Fibroblast of peridontal ligament (primary cell): ENCODE measurements at regions not wholly inside any gene's neighbourhood (a gene's known extent, or its start where the extent isn't known, plus 50 kb on each side); places are given as distances from the start of the nearest gene placed in this dataset.
A peak's percentile ranks its signal among the peaks of the same experiment; 100 is the strongest.

Experiments used
- DNase-seq: peaks from one replicate; pipeline ENCODE4 v3.0.0-alpha.2; 2010; ENCODE audit errors: extremely low read depth

DNA sequence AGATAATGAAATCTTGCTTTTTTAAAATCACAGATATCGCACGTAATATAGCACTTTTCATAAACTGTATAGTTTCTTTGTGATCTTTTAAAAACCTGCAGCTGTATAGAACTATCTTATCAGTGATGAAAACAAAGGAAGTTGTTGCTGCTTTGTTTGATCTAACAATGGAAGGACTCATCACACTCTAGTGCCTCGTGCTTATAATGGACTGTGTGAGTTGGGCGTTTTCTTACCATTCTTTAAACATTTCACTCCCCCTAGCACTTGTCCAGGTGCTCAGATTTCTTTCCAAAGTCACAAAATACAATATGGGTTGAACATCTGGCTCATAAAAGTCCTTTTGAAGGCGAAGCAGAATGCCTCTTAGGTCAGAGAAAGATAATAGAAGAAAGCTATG lies 94.8 kb upstream of the SPATS2L start:
- no peak for DNase-seq

DNA sequence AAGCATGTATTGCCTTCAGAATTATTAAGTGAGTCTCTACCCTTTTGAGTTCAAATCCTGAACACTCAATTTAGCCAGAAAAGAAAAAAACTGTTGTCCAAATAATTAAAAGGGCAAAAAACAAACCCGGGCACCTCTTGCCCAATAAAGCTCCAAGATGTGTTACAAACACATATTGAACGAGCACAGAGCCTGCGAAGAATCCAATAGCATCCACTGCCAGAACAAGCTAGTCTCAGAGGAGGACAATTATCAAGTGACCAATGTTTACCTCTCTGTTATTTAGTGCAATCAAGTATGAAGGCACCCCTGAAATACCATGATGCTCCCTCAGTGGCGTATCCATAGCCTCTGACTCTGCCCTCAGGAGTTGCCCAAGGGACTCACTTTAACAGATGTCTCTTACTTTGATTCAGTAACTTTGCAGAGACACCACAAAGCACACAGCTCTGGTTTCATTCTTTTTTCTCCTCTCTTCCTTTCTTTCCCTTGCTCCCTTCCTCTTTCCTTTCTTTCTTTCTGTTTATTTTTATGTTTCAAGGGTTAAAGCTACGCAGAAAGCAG lies 93.5 kb upstream of the SPATS2L start:
- peak; percentile 59 for DNase-seq

DNA sequence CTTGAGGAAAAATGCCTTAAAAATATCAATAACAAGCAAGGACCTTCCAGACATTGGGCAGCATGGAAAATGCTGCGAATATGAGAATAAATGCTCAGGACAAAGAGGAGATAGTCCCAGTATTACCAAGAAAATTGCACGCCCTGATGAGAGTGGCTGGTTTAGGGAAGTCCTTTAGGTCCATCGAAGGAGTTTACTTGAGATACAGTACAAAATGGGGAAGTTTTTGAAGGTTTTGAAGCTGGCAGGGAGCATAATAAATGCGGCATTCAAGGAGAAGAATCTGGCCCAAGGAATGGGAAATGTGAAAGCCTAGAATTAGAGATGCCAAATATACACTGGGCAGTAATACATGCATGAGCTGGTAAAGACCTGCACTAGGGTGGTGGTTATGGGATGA lies 90.2 kb upstream of the SPATS2L start:
- DNase-seq, result no peak

DNA sequence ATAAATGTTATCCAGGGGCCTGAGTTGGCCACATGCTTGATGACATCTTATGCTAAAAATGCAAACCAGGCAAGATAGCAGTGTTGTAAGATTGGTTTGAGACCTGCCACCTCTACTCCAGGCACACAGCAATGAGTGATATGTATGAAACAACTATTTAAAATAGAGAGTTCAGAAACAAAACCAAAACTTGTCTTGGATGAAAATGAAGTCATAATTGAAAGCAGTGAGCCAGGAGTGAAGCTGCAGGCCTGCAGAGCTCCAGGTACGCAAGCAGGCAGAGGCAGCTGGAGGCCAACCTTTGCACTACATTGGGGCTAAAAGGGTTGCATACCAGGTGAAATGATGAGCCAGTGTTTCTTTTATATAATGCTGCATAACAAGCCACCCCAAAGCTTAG lies 89.2 kb upstream of the SPATS2L start:
- no peak for DNase-seq

DNA sequence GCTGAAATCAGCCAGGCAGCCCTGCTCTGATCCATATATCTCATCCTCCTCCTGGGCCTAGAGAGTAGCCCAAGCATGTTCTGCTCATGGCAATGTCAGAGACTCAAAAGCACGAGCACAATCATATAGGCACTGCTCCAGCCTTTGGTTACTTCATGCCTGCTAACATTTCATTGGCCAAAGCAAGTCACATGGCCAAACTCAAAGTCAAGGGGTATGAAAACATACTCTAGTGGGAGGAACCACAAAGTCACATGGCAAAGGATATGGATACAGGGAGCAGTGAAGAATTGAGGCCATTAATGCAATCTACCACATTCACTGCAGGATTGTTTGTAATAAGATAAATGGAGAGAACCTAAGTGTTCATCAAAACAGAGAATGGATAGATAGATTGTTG lies 87.8 kb upstream of the SPATS2L start:
- no peak for DNase-seq

DNA sequence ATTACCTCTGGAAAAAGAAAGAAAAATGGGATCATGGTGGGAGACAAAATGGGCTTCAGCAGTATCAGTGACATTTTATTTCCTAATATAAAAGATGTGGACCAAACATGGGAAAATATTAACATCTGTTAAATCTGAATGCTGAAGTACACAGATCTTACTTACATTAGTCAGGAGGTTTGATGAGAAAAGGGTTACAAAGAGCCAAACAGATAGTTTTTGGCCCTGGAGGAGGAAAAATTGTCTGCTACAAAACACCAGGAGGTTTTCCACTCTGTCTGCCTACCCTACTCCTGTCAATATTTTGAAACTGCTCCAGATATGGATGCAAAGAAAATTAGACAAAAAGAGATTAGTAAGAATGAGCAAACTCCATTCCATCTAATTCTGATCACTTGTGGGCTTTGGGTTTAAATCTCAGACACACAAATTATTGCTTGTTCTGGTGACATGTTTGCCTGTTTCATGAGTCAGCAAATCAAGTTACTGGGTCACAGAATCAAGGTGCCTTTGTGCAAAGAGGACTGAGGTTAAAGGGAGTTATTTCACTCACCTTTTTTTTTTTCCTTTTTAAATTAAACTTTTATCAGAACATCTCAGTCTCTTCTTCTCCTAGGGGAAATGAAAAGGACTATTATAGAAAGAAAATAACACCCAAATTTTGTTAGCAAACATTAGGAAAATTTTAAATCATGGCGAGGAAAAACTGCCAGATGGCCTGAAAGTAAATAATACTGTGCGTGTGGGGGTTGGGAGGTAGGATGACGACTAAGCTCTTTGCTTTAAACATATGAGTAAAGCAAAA lies 87.0 kb upstream of the SPATS2L start:
- DNase-seq, result peak; percentile 13

DNA sequence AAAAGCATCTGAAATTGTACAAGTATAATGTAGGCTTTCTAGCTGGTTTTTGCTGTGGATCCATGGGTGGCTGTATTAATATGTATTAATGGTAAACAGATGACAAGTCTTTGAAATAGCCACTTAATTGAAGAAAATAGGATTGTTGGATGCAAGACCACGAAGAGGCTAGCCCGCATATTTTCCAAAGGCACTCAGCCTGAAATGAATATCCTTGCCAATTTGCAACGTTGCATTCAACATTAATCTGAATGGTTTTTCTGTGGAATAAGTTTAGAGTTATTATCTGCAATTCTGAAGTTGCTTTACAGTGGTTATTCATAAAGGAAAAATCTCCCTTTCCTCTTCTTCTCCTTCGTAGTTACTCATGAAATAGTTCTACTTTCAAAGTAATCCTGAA lies 86.2 kb upstream of the SPATS2L start:
- peak; percentile 24 for DNase-seq

DNA sequence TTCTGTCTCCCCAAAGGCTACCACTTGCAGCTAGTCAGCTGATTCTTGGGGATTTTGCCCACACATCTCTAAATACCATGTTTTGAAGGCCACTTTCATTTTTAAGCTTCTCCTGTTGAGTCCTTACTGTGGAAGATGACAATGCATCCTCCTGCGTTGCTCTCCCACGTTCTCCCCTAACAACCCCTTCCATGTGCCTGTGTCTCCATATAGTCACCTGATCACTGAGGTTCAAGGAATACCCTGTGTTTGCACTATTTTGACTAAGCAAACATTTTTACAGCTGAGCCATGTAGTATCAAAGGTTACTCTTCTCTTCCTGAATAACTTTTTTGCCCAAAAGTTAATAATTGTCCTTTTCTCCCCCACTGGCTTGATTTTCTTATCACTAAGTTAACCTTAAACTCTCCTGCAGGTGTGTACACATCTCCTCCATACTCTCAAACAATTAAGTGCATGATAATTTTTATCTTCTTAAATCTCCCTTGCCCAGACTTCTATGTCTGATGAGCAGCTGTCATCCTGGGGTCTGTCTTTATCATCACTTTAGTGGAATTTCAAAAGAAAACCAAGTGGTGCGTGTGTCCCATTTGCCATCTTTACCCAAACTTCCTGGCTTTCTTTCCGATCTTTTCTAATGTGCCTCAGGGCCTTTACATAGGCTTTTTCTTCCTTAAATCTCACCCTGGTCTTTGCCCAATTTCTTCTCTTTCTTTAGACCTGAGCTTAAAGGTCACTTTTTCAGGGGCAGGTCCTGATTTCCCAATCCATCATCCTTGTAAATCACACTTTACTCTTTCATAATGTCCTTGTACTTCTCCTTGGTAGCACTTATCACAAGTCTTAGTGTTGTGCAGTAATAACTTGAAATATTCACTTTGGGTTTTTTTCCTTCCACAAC lies 85.2 kb upstream of the SPATS2L start:
- DNase-seq, result no peak

DNA sequence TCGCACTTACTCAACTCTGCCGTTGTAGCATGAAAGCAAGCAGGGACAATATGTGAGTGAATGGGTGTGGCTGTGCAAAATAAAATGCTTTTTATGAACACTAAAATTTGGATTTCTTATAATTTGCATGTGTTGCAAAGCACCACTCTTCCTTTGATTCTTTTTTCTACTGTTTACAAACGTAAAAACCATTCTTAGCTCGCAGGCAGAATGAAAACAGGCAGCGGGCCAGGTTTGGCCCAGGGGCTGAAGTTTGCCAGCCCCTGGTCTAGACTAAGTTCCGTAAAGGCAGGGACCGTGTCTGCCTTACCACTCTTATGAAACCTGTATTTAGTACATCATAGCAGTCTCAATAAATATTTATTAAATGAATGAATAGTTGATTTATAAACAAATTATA lies 83.7 kb upstream of the SPATS2L start:
- DNase-seq, result no peak

DNA sequence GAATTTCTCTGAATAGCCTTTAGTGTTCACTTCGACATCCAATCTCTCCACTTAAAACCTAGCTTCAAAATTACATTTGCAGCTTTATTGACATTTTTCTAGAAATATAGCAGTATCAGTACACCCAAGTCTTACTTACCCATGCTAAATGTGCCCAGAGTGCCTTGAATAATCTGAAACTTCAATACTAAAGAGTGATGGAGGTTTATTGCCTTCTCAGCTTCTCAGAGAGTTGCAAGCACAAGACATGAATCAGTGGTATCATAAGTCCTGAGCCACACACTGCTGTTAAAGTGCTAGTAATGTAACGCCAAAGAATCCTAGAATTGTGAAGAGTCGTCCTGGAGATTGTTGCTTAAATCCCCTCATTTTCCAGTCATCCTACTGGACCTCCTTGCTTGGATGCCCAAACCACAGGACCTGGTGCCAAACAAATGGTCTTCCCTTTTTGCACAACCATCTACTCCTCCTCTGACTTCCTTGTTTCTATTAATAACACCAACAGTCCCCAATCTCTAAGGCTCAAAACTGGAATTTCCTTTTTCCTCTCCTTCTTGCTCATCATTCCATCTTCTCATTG lies 83.2 kb upstream of the SPATS2L start:
- DNase-seq, result peak; percentile 92

DNA sequence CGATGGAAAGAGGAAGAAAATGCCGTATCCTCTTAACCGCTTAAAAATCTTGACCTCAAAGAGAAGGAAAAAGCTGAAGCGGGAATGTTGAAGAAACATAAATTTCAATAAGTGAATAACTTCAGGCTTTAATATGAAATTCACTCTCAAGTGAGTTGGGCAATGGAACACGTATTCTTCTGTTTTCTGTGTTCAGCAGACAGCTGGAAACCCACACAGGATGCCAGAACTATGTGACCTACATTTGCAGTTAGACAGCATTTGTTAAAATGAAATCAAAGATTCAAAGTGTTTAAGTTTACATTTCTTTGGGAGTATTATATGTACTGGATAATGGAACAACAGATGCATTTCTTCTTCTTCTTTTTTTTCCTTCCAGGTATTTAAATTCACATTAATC lies 80.5 kb upstream of the SPATS2L start:
- peak; percentile 72 for DNase-seq

DNA sequence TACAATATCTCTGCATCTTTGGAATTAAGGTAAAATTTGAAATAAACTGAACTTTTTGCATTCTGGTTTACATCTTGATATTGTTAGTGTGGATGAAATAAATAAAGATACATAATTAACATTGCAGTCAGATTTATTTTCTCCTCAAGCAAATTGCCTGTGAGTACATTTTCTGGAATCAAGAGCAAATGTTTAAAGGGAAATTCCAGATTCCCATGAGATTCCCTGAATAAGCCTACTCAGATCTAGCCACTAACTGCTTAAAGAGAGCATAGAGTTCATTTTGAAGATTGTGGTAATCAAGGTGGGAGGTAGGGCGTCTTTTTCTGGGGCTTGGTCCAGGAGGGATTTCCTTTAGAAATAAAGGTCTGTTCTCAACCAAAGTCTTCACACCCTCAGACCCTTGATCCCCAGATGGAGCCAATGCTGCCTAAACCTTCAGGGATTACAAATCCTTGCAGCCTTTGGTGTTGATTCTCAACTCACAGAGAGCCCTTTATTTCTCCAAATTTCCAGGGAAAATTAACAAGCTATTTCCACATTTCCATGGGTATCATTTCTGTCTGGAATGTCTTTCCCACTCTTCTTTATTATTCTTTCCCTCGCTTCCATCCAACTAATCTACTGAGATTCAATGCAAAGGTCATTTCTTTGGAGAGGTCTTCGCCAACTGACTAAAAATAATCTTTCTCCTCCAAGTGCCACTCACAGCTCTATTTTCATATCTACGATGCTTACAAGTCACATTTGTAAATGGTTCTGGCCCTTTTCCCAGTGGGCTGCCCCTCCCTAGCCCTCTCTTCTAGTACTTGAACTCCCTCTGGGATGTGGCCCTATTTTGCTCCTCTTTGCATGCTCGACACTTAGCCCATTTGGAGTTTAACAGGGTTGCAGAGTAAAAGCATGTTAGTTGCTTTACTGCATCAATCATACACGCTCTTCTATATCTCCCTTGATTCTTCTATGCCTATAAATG lies 79.8 kb upstream of the SPATS2L start:
- peak; percentile 57 for DNase-seq

DNA sequence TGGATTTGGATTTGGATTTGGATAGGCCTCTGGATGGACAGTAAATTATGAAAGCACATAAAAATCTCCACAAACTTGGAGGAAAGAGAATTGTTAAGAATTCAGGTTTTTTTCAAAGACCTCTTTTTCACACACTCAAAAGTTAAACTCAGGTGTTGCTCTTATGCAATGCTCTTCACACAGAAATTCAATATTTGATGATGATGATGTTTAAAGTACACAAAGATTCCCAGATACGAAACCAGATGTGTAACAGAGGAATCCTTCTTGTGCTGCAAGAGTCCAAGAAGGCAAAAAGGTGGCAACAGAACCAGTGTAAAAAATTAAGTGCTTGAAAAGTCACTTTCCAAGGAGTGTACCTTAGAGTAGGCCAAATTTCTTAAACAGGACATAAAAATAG lies 75.8 kb upstream of the SPATS2L start:
- no peak for DNase-seq

DNA sequence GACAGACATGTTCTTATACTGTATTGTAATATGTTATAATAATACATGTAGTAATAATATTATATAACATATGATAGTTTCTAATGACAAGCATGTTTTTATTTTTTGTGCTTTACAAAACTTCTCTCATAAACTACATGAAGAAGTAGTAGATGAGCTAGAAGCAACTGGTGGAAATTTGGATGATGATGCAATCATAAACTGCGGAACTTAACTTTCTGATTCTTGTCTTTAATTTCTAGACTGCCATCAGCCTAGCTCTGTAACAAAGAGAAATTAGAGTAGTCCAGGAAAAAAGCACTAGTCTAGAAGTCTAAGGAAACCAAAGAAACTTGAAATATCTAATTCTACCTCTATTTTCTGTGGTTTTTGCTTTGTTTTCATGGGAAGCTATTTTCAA lies 71.0 kb upstream of the SPATS2L start:
- DNase-seq, result no peak

DNA sequence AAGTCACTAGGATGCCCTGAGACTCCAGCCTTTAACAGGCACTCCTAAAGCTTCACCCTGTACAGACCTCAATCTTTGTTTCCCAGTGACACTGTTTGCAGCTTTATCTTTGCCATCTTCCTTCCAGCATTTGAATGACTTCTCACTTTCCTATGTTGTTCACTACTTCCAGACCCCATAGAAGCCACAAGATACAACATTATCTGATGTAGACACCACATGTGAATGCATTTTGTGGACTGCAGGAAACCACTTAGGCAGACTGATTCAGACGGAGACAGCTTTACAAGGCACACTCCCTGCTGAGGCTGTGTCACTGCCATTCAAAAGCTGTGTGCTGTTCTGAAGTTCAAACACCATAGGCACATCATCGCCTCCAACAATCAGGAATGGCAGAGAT lies 67.3 kb upstream of the SPATS2L start:
- DNase-seq, result no peak

DNA sequence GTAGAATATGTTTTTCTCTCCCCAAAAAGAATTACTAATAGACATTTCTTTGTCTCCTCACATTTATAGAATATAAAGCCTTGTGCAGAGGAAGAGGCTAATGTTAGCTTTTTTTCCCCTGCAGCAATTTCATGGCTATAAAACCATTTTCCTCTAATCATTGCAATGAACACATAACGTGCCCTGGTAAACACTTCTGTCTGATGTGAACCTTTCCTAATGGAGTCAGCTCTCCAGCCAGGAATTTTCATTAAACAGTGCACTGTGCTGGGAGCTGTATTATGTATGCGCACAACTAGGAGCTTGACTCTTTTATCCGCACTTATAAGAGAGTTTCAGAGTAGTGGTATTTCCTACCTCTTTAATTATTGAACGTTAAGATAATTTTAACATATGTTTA lies 63.9 kb upstream of the SPATS2L start:
- no peak for DNase-seq

DNA sequence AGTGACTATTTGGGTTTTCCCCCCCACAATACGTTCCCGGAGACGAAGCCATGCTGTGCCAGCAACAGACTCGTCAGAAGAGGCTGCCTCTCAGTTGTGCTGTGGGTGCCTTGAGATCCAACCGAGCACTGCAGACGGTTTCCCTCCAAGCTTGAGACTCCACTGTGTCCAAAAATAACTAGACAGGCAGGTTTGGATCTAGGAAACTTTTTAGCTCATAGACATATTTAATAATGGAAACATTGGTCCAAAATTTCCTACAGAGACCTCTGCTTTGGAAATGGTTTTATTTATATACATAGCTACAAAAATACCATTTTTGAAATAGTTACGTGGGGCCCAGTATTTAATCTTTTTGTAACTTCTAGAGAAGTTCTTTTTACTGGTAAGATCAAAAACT lies 63.1 kb upstream of the SPATS2L start:
- no peak for DNase-seq

DNA sequence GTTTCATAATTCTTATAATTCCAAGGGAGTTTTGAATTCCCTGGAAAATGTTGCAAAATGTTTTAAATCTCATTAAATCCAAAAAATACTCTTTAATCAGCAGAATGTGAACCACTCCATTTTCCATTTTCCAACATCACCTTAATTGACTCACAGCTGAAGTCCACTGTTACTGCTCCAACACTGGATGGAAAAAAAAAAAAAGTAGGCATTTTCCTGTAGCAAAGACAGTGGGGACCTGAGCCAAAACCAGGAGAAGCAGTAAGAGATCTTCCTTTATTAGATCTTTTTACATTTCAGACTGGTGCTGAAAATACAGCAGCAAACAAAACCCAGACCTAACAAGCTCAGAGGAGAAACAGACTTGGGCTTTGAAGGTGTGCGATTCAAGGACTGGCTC lies 62.4 kb upstream of the SPATS2L start:
- no peak for DNase-seq

DNA sequence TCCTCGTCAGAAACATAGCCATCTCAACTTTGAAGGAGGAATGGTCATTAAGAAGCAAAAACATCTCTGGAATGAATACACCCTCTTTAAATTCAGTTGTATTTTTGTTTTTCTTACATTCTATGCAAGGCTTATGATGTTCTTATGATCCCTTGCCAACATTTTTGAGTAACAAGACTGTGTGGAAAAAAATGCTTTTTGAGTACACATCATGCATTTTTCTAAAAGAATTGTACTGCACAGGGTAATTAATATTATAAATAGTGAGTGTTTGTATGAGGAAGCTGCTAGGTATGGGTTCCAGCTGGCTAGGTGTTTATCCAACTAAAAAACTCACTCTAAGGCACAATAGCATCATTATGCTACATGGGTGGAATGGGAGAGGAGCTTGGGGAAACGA lies 59.0 kb upstream of the SPATS2L start:
- DNase-seq, result peak; percentile 56

DNA sequence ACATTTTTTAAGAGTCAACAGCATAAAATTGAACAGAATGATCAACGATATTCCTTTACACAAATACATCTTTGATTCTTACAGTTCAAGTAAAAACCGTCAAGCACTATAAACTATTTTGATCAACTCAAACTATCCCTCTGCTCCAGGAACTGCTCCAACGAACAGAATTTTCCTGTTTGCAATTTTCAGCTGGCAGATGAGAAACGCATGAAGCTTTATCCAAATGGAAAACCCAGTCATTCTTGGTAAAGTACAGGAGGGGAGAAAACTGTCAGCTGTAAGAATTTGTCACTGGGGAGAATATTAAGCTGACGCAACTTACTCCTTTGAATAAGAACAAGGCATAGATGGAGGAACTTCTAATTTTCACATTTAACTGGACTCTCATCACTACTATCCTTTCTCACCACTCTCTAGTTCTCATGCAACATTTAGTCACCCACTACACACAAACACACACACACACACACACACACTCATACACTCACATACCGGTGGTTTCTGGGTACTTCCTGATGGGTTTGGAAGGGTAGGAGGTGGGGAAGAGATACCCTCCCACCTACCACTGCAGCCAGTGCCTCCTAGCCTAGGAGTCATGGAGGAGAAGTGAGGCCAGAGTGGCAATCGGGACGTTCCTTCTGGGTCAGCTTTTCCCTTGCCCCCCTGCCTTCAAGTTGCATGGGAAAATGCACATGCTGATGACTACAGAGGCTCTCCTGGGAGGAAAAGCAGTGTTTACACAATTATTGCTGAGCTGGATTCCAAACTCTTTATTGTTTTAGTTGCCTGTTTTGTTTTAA lies 54.0 kb upstream of the SPATS2L start:
- DNase-seq, result peak; percentile 98
